ENCODE measurements at regions not wholly inside any gene's neighbourhood (a gene's known extent, or its start where the extent isn't known, plus 50 kb on each side); places are given as distances from the start of the nearest gene placed in this dataset.

GRCh38 chr2:215536510-215536909, 100.6 kb upstream of the FN1 start:
- TF ChIP-seq JUNB (IDR thresholded peaks at IDR 0.05): no peak
- no peak for TF ChIP-seq USF2 (IDR thresholded peaks at IDR 0.05; ENCODE audit: borderline replicate concordance, low read depth, low read length)
- no peak for TF ChIP-seq EZH2 (IDR thresholded peaks at IDR 0.05; ENCODE audit: borderline replicate concordance, control insufficient read depth, low read depth, low read length)
